GM18511 (cell line): ENCODE measurements at regions not wholly inside any gene's neighbourhood (a gene's known extent, or its start where the extent isn't known, plus 50 kb on each side); places are given as distances from the start of the nearest gene placed in this dataset.

ENCODE experiments used
- ATAC-seq: cut with Tn5 transposase; IDR thresholded peaks from one replicate; pipeline ENCODE4 v1.9.1; 2021; ENCODE audit warnings: mild to moderate bottlenecking, moderate library complexity; ENCODE audit not compliant: unreplicated experiment

DNA sequence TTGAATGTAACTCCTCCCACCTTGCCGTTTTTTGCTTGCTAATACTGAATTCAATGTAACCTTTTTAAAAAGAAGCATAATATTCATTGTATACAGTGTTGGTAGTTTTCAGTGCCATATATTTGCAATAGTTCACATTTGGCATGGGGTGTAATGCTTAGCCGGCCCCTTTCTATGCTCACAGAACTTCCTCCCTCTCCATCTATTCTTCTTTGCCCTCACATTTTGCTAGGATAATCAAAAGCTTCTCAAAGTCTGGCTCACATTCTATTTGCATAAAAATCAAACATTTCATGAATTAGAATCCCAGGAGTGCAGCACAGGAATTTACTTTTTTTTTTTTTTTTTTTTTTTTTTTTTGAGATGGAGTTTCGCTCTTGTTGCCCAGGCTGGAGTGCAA lies 226.3 kb upstream of the MPDZ start:
- ATAC-seq: no peak

DNA sequence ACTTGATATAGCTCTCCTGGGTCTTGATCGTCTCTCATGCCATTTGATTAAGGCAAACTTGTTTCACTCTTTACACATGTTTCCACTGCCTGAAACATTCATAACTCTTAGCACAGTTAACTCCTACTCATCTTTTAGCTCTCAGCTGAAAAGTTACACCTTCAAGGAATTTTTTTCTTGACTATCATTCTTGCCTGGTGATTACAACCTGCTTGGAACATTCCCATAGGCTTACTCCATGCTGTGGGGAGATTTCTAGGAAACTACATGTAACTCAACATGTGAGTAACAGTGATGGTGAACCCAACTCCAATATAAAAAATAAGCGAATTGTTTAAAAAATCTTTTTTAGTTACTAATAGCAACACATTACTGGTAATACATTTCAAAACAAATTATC lies 224.1 kb upstream of the MPDZ start:
- no peak for ATAC-seq

DNA sequence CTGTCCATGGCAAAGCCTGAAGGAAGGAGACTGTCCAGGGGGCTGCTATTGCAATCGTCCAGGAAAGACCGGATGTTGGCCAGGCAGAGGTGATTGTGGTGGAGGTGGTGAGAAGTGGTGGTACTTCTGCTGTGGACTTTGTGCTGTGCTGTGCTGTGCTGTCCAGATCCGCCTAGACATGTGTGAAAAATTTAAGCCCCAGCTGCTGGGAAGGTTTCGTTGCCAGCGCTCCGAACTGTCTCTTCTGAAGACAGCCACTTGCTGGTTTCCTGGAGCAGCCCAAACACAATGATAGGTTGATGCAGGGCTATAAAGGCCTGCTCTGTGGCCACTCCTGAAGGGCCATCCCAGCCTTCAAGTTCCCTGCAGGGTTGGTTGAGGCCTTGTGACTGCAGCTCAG lies 223.0 kb upstream of the MPDZ start:
- ATAC-seq: no peak

DNA sequence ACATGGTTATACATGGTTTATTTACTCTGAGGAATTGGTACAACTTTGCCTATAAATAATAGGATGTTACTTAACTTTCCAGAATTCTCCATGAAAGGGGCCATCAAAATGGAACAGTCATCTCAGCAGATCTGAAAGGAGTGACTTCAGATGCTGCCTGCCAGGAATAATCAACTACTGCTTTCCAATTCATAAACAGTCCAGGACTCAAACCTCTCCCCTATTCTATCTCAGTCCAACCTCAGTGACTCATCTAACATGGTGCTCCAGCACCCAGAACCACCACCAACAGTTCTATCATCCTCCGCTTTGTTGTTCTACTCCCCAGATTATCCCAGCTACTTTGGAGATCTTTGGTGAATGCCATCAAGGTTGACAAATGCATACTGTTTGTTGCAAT lies 221.5 kb upstream of the MPDZ start:
- ATAC-seq: no peak

DNA sequence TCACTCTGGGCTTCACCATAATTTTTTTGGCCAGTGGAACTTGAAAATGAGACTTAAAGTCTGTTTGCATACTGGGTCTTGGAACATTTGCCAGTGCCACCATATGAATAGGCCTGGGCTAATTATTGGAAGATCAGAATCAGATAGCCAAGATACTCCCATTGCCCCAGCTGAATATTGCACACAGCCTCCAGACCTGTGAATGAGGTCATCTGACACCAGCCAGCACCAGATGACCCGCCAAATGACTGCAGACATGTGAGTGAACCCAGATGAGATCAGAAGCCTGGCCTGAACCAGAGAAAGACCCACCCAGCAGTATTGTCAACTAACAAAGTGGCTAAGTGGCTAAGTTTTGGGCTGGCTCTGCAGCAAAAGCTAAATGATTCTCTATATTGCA lies 220.5 kb upstream of the MPDZ start:
- ATAC-seq: no peak

DNA sequence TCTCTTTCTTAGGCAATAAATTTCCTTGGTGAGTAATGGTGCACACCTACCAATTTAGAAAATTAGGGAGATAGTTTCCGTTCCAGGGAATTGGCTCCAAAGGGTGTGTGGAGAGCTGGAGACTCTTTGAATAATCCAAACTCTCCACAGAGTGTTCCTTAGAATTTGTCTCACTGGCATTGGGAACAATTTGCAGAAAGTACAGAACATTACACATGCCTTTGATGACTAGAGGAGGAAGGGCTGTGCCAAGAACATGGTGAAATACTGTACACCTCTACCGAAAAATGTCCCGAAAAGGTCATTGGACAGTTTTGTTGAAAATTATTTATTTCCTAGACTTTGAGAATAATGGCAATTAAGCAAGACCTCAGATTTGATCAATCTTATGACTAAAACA lies 214.2 kb upstream of the MPDZ start:
- ATAC-seq: no peak

DNA sequence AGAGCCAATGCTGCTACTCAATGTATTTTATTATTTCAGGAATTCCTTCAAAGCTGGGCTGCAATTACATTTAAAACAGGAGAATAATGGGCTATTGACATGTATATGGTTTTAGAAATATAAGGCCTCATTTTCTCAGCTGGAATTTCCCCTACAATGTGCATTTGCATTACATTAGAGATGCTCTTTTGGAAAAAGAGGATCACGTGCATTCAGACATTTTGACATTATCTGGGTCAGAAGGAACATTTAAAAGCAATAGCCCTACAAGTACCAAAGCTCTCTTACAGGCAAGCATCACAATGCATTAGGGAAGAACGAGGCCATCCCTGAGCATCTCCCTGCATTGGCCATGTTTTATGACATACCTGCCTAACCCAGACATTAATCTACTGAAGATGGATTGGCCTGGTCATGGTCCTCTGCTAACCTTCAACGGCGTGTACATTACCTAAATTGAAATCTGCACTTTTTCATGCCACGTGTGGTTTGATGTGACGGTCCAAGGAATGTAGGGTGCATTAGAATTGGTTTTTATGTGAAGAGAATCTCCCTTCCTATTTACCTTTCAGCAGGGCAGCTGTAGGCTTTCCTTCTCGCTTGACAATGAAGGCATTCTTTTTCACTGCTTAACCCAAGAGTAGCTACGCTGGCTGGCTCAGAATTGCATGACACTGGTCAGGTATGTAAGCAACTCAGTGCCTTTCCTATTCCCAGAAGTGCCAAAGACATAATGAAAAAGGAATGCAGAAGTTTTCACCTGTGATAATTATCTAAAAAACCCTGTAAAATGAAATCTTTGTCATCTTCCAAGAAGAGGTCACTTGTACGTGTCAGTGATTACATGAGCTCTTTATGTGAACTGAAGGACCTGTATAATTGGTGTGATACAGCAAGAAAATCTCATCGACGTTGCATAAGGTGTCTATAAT lies 212.3 kb upstream of the MPDZ start:
- no peak for ATAC-seq

DNA sequence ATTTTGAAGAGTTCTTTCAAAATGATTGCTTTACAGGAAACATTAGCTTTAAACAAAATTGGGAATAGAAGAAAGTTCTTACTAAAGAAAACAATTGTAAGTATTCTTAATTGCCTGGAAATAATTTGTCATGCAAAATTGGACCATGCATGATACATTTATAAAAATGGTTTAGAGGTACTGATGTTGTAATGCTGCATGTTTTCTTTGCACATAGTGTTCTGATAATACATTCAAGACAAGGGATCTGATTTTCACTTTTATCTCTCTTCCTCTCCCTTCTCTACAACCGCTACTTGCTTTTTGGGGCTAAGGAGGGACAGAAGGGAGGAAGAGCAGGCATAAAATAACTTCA lies 211.6 kb upstream of the MPDZ start:
- ATAC-seq: no peak

DNA sequence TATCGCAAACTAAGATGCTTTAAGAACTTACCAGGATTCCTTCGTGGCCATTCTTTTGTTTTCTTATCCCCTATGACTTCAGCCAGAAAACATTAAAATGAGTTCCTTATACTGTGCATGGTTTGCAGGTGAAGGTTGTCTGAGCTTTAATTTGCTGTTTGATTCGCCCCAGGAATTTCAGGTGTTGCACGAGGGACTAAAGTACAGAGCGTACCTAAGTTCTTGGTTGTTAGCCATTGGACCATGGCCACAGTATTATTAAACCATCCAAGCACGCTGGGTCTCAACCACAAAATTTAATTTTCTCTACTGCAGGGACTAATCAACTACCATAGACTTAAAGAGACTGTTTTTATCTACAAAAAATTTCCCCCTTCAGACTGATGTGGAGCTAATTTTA lies 208.4 kb upstream of the MPDZ start:
- ATAC-seq: no peak

DNA sequence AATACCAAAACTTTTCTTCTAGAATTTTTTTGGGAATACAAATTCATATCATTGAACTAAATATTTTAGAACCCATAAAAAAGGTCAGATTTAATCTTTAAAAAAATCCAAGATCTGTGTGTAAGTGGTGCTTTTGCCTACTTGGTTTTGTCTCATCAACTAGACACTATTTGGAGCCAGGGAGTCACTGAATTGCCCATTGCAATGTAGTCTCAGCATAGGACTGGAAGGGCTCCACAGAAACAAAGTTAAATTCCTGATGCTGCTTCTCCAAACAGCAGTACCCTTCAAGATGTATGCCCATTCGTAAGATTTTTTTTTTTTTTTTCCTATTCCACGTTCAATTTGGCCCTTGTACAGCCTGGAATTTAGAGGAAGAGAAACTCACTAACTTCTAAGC lies 208.0 kb upstream of the MPDZ start:
- no peak for ATAC-seq

DNA sequence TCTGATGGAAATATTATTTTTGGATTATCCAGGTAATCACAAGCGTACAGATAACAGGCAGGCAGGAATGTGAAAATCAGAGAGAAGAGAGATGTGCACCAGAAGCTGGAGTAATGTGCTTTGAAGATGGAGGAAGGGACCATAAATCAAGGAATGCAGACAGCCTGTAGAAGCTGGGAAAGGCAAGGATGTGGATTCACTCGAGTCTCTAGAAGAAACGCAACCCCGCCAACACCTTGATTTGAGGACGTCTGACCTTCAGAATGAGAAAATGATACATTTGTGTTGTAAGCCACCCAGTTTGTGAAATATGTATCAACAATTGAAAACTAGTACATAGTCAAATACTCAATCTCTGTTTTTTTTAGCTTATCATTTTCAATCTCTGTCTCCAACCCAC lies 207.6 kb upstream of the MPDZ start:
- ATAC-seq: no peak

DNA sequence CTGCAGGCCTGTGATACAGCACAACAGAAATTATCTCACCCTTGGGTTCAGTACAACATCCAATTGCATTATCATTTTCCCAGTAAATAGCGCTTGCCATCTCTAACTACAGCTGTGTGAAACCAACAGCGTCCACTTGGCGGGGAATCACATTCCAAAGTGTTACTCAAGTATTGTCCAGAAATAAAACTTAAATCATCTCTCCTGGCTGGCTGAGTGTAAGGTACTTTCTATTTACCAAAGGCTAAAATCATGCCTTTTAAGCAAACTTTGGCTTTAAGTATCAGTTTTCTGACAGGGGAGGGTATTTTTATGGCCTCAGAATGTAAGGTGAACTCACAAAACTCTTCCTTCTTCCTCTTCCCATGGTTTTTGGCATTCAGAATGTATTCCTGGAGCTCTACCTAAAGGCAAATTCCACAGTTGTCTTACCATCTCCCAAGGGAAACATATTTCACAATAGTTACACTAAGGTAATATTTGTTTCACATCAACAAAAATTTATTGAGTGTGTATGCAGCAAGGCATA lies 205.6 kb upstream of the MPDZ start:
- no peak for ATAC-seq

DNA sequence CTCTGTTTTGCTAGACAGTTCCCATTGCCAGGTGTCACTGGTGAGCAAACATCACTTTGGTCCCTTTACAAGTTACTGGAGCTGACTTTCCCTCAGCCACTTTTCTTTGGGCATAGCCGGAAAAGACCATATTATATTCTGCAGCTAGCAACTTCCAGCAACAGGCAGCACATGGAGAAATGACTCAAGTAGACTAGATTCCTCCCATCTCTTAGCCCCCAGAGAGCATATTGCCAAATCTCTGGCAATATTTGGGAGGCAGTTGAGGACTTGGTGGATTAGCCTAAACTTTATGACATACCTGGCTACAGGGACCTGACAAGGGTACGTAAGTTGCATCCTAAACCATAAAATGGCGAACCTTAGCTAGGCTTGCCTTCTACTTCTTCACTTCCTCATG lies 204.7 kb upstream of the MPDZ start:
- no peak for ATAC-seq

DNA sequence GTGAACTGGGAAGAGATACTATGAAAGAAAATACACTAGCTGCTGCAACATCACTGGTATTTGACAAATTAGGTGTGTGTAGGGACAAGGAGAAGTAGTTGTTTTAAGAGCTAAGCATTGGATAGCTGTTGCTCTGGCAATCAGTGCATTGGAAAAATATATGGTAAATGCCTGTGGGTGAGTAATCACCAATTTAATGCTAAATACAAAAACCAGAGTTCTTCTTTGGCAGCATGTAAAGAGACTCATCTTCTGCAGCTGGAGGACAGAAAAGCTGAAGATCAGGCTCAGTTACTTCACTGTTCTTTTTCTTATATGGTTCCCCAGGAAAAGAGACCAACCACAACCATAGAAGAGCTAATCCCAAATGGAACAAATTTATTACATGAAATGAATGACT lies 201.8 kb upstream of the MPDZ start:
- no peak for ATAC-seq

DNA sequence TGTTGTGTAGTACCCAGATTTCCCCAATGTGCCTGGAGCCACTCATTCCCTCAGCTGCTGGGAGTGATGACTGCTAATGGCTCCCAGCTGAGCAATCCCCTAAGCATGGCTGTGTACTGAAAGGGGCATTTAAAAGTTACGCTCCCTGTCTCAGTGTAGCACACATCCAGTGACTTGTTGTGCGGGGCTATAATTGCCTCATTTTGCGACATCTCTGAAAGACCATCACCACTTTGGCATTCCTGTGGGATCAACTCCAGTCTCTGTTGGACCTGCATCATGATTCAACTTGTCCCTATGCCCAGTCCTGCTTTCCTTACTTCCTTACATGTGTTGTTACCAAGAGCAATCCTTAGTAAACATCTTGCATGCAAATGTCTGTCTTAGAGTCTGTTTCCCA lies 201.2 kb upstream of the MPDZ start:
- ATAC-seq: no peak

DNA sequence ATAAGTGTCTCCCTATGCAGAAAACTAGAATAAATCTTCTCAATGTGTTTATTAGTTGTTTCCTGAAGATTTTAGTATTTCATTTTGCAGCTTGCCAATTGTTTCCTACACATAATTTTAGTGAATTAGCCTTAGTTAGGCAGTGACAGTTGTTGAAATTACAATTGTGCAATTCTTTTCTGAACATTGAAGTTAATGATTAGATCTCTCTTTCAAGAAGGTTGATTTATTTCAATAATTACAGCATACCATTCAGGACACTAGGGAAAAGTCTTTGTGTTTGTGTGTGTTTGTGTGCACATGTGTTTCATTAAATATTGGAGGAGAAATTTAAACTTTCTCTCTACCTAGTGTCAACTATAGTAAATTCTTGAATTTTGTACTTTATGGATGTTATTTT lies 199.6 kb upstream of the MPDZ start:
- ATAC-seq: no peak

DNA sequence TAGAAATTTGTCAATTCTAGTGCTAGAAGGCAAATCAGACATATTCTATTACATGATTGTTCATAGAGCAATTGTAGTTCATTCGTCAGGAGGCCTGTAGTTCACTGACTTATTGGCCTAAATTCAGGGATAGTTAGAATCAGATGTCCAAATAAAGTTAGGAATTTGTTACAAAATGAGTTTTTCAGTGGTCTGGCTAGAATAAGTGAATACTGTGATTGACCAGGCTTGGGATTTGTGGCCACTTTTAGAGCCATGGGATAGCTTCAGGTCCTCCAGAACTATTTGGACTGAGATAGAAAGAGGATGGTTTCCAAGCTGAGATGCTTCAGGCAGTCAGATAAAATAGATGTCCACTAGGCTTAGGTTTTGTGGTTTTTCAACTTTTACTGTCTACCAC lies 199.1 kb upstream of the MPDZ start:
- no peak for ATAC-seq

DNA sequence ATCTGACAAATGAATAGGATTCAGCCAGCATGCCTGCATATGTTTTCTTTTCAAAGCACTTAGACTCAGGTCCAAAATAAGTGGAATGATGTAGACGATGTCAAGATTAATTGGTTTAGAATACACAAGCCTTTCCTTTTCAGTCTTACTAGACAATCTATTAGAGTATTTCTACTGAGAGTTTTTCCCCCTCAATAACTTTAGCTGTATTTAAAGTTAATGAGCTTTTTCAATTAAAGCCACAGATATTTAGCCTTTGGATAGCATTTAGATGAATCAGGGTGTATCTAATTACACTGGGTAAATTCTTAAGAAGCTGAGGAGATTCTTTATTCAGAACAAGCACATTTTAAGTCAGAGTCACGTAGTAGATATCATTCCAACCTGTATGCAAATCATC lies 198.7 kb upstream of the MPDZ start:
- ATAC-seq: no peak

DNA sequence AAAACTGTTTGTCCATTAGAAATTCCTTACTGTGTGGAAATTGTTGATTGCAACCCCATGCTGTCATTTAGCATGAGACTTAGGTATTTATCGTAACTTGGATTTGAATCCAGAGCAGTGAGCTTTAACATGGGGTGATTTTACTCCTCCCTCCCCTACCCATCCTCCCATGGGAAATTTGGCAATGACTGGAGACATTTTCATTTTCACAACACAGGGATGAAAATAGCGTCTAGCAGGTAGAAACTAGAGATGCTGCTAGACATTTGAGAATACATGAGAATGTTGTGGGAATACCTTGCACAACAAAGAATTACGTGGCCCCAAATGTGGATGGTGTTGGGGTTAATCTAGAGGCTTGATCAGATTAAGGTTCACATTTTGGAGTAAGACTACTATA lies 191.3 kb upstream of the MPDZ start:
- ATAC-seq: no peak

DNA sequence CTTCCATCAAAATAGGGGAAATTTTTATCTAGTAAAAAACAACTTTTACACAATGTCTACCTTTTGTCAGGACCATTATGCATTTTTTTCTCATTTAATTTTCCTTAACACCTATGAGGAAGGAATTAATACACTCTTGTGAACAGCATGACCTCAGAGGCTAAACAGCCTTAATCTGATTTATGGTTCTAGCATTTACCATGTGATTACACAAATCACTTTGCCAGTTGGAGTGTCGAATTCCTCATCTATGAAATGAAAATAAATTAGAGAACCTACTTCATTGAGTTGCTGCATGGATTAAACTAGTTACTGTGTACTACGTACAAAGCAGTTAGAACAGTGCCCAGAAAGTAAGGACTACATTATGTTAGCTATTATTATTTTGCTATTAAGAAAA lies 187.7 kb upstream of the MPDZ start:
- ATAC-seq: no peak

DNA sequence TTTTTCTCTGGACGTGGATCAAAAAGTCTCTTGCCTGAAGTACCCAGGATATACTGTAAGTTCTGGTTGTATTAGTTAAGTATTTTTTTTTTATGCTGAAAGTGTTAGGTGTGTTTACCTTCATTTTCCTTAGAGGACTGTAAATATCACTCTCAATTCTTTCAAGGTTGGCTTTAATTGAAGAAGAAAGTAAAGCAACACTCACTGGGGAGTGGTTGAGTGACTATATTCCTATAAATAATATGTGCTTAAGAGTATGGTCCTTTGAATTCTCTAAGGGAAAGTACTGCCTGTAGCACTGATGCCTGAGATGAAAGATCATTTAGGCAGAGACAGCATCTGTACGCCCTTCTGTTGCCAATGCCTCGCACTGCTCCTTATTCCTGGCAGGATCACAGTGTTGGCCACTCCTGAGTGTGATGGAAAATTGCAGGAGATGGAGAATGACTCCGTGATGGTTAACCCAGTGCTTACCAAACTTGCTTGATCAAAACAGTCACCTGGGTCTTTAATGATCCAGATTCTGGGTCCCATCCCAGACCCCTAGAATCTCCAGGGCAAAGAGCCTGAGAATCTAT lies 182.0 kb upstream of the MPDZ start:
- no peak for ATAC-seq

DNA sequence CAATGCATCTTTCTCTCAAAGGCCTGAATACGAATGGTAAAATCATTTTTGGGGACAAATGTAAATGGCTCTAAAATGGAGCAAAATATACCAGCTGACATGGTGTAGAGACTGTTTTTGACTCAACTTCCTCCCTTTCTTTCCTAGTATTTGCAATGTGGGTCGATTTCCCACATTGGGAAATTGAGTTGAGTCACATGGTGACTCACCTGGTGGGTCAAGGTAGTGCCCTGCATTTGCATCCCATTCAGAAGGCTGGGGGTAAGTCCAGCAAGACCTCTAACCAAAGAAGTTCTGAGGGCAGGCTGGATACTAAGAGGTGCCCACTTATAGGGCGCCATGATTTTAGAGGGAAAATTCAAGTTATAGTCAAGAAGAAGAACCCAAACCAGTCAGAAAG lies 179.6 kb upstream of the MPDZ start:
- no peak for ATAC-seq

DNA sequence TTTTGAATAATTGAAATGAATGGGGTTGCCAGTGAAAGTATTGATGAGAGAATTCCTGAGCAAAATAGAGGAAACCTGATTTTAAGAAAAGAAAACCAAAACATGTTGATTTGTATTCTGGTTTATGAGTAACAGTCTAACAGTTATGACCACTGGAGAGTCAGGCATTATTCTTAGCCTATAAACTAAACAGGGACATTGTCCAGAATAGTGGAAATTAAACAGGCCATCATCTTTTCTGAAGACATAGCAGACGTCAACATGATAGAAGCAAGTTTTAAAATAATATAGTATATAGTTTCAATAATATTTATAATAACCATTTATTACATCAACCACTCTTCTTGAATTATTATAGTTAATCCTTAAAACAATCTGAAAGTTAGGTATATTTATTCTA lies 178.3 kb upstream of the MPDZ start:
- no peak for ATAC-seq
